ENCODE measurements at regions not wholly inside any gene's neighbourhood (a gene's known extent, or its start where the extent isn't known, plus 50 kb on each side); places are given as distances from the start of the nearest gene placed in this dataset.

- no peaks in the 10 kb centered on the region for H3K4me1 ChIP-seq
- H3K27me3 ChIP-seq = no peaks in the 10 kb centered on the region
- no peak overlapping the region for H3K4me3 ChIP-seq (ENCODE audit: low read depth, low read length)
- TF ChIP-seq, protein P1, sequence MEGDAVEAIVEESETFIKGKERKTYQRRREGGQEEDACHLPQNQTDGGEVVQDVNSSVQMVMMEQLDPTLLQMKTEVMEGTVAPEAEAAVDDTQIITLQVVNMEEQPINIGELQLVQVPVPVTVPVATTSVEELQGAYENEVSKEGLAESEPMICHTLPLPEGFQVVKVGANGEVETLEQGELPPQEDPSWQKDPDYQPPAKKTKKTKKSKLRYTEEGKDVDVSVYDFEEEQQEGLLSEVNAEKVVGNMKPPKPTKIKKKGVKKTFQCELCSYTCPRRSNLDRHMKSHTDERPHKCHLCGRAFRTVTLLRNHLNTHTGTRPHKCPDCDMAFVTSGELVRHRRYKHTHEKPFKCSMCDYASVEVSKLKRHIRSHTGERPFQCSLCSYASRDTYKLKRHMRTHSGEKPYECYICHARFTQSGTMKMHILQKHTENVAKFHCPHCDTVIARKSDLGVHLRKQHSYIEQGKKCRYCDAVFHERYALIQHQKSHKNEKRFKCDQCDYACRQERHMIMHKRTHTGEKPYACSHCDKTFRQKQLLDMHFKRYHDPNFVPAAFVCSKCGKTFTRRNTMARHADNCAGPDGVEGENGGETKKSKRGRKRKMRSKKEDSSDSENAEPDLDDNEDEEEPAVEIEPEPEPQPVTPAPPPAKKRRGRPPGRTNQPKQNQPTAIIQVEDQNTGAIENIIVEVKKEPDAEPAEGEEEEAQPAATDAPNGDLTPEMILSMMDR (IDR thresholded peaks at IDR 0.05; ENCODE audit: low read depth, low read length) = no peak
- H3K9me3 ChIP-seq = no peaks in the 10 kb centered on the region
- no peak for DNase-seq
- no peaks in the 10 kb centered on the region for H3K36me3 ChIP-seq
Measured at GRCh38 chr2:18907508-18907907, 318.1 kb upstream of the NT5C1B start.

GRCh38 chr2:18903750-18904149 is 314.4 kb upstream of the NT5C1B start:
- TF ChIP-seq, protein P1 (IDR thresholded peaks at IDR 0.05; ENCODE audit: low read depth, low read length) = no peak
- no peak overlapping the region for H3K4me3 ChIP-seq (ENCODE audit: low read depth, low read length)
- H3K9me3 ChIP-seq = no peaks in the 10 kb centered on the region
- no peaks in the 10 kb centered on the region for H3K4me1 ChIP-seq
- DNase-seq = no peak
- H3K27me3 ChIP-seq = no peaks in the 10 kb centered on the region
- H3K36me3 ChIP-seq = no peaks in the 10 kb centered on the region

DNA sequence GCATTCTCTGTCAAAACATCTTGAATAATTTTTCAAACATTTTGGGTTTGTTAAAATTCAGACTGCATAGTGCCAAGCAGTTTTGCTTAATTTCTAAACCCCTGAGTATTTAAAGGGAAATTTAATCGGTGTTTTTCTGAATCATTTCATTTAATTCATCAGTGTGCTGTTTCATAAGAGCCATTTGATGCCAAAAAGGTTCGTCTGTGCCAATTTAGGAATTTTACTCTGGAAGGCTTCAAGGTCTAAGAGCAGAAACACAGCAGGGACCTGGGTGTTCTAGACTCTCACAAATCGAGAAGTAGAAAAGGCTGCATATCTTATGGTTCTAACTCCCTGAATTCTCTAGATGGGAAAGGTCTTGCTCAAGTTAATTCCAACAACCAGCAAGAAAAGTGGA is 311.9 kb upstream of the NT5C1B start:
- H3K4me3 ChIP-seq (ENCODE audit: low read depth, low read length) = no peak overlapping the region
- TF ChIP-seq, protein P1 (IDR thresholded peaks at IDR 0.05; ENCODE audit: low read depth, low read length) = no peak
- no peaks in the 10 kb centered on the region for H3K27me3 ChIP-seq
- no peaks in the 10 kb centered on the region for H3K36me3 ChIP-seq
- no peaks in the 10 kb centered on the region for H3K4me1 ChIP-seq
- no peak for DNase-seq
- no peaks in the 10 kb centered on the region for H3K9me3 ChIP-seq

GRCh38 chr2:18900691-18901141 is 311.3 kb upstream of the NT5C1B start:
- H3K9me3 ChIP-seq = no peaks in the 10 kb centered on the region
- DNase-seq = no peak
- no peaks in the 10 kb centered on the region for H3K4me1 ChIP-seq
- TF ChIP-seq, protein P1 (IDR thresholded peaks at IDR 0.05; ENCODE audit: low read depth, low read length) = no peak
- H3K27me3 ChIP-seq = no peaks in the 10 kb centered on the region
- H3K36me3 ChIP-seq = no peaks in the 10 kb centered on the region
- H3K4me3 ChIP-seq (ENCODE audit: low read depth, low read length) = no peak overlapping the region

GRCh38 chr2:18899725-18900124 is 310.4 kb upstream of the NT5C1B start:
- TF ChIP-seq, protein P1 (IDR thresholded peaks at IDR 0.05; ENCODE audit: low read depth, low read length) = no peak
- Histone ChIP-seq H3K4me3 (ENCODE audit: low read depth, low read length) (no peak overlapping the region), H3K9me3 (no peaks in the 10 kb centered on the region), H3K27me3 (no peaks in the 10 kb centered on the region), H3K4me1 (no peaks in the 10 kb centered on the region), H3K36me3 (no peaks in the 10 kb centered on the region)
- DNase-seq = no peak

DNA sequence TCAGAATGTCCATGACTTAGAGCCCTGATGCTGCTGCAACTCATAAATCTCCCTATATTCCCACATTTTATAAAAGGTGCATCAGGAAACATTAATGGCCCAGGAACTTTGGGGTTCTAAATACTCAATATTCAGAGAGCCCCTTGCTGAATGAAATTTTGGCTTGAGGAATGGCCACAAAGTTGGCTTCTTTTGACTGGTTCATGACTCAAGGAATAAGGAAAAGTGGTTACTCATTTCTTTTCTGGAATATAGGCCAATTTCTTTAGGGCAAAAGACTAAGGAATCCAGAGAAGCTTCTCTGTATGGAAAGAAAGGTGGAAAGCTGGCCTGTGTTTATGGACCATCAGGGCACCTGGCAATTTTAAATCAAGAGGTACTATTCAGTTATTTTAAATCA is 308.9 kb upstream of the NT5C1B start:
- no peaks in the 10 kb centered on the region for H3K27me3 ChIP-seq
- no peak for DNase-seq
- H3K9me3 ChIP-seq = no peaks in the 10 kb centered on the region
- TF ChIP-seq, protein P1 (IDR thresholded peaks at IDR 0.05; ENCODE audit: low read depth, low read length) = no peak
- H3K4me3 ChIP-seq (ENCODE audit: low read depth, low read length) = no peak overlapping the region
- H3K36me3 ChIP-seq = no peaks in the 10 kb centered on the region
- H3K4me1 ChIP-seq = no peaks in the 10 kb centered on the region

All from BE2C (cell line).